Upper lobe of left lung (tissue), 4 donors: ENCODE measurements at regions not wholly inside any gene's neighbourhood (a gene's known extent, or its start where the extent isn't known, plus 50 kb on each side); places are given as distances from the start of the nearest gene placed in this dataset.

ENCODE experiments used
- CTCF ChIP-seq, 6 experiments: fragments of 450-650 bp in 4 of 6; fragments of 200-600 bp in 2 of 6; sonication (generic) in 2 of 6; IDR thresholded peaks; one replicate each; pipeline ENCODE4 v1.5.1; 2016 to 2019; ENCODE audit warnings: antibody characterized with exemption in 6 of 6
- EP300 ChIP-seq, 4 donors: sonication (generic); formaldehyde crosslinking; IDR thresholded peaks; one replicate each; pipeline ENCODE4 v1.5.1; 2017; ENCODE audit warnings: antibody characterized with exemption in 4 of 4, control low read depth in 2 of 4
- POLR2AphosphoS5 ChIP-seq, 2 donors: sonication (generic); formaldehyde crosslinking; IDR thresholded peaks; one replicate each; pipeline ENCODE4 v1.5.1; 2017; ENCODE audit warnings: antibody characterized with exemption in 2 of 2

- no peak for TF ChIP-seq CTCF (IDR thresholded peaks at IDR 0.05)
- no peak for TF ChIP-seq EP300 (IDR thresholded peaks at IDR 0.05)
- no peak for TF ChIP-seq POLR2AphosphoS5 (IDR thresholded peaks at IDR 0.05)
Observed at GRCh38 chr4:45082101-45082500, 355.7 kb upstream of the GNPDA2 start.
